A673 (cell line): ENCODE measurements at regions not wholly inside any gene's neighbourhood (a gene's known extent, or its start where the extent isn't known, plus 50 kb on each side); places are given as distances from the start of the nearest gene placed in this dataset.

ENCODE experiments used
- EZH2 ChIP-seq: fragments of 200-600 bp; sonication (generic); IDR thresholded peaks from 2 replicates; pipeline ENCODE4 v1.6.1; 2017; ENCODE audit warnings: borderline replicate concordance, low read depth, mild to moderate bottlenecking, mixed read lengths, antibody characterized with exemption, low read length; ENCODE audit not compliant: poor library complexity, severe bottlenecking
- TF ChIP-seq, protein P1 (sequence below): fragments of 300-800, 200-600 bp; sonication (generic); conservative IDR thresholded peaks from 2 replicates; pipeline ENCODE4 v1.5.1; 2017; ENCODE audit warnings: low read depth, mild to moderate bottlenecking, antibody characterized with exemption, low read length, moderate library complexity, mixed read lengths

DNA sequence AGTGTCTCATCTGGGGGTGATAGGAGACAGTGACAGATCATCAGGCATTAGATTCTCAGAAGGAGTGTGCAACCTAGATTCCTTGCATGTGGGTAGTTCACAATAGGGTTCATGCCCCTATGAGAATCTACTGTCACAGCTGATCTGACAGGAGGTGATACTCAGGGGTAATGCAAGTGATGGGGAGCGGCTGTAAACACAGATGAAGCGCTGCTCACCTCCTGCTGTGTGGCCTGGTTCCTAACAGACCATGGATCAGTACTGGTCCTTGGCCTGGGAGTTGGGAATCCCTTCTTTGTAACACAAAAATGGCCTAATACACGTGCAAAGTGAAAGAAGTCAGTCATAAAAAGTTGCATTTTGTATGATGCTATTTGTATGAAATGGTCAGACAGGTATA is 107.6 kb upstream of the TUBA3C start:
- TF ChIP-seq, protein P1, sequence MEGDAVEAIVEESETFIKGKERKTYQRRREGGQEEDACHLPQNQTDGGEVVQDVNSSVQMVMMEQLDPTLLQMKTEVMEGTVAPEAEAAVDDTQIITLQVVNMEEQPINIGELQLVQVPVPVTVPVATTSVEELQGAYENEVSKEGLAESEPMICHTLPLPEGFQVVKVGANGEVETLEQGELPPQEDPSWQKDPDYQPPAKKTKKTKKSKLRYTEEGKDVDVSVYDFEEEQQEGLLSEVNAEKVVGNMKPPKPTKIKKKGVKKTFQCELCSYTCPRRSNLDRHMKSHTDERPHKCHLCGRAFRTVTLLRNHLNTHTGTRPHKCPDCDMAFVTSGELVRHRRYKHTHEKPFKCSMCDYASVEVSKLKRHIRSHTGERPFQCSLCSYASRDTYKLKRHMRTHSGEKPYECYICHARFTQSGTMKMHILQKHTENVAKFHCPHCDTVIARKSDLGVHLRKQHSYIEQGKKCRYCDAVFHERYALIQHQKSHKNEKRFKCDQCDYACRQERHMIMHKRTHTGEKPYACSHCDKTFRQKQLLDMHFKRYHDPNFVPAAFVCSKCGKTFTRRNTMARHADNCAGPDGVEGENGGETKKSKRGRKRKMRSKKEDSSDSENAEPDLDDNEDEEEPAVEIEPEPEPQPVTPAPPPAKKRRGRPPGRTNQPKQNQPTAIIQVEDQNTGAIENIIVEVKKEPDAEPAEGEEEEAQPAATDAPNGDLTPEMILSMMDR, result no peak
- no peak for TF ChIP-seq EZH2
